ENCODE measurements at regions not wholly inside any gene's neighbourhood (a gene's known extent, or its start where the extent isn't known, plus 50 kb on each side); places are given as distances from the start of the nearest gene placed in this dataset.

- no peaks in the 10 kb centered on the region for H3K36me3 ChIP-seq (replicated peaks)
- in situ Hi-C loops (cut with HindIII; ENCODE audit: low pct_ligation_motif_present, low sequenced_read_pairs) = no loop called here
- TF ChIP-seq CTCF (IDR thresholded peaks at IDR 0.05; ENCODE audit: low read depth, low read length, missing control alignments) = no peak
- no peak for DNase-seq
- H3K4me3 ChIP-seq (ENCODE audit: low read depth, low read length) = no peak overlapping the region
- no peak overlapping the region for H3K27ac ChIP-seq
- H3K27me3 ChIP-seq (replicated peaks) = no peaks in the 10 kb centered on the region
Measured at GRCh38 chr9:26247861-26248260, 569.6 kb upstream of the TUSC1 start.

- no peak for TF ChIP-seq CTCF (IDR thresholded peaks at IDR 0.05; ENCODE audit: low read depth, low read length, missing control alignments)
- Histone ChIP-seq H3K27me3 (replicated peaks) (no peaks in the 10 kb centered on the region), H3K27ac (no peak overlapping the region), H3K36me3 (replicated peaks) (no peaks in the 10 kb centered on the region), H3K4me3 (ENCODE audit: low read depth, low read length) (no peak overlapping the region)
- in situ Hi-C loops (cut with HindIII; ENCODE audit: low pct_ligation_motif_present, low sequenced_read_pairs) = no loop called here
- DNase-seq = no peak
Measured at GRCh38 chr9:26244661-26245451, 566.6 kb upstream of the TUSC1 start.

GRCh38 chr9:26243726-26244125 lies 565.5 kb upstream of the TUSC1 start:
- TF ChIP-seq CTCF (IDR thresholded peaks at IDR 0.05; ENCODE audit: low read depth, low read length, missing control alignments) = no peak
- in situ Hi-C loops (cut with HindIII; ENCODE audit: low pct_ligation_motif_present, low sequenced_read_pairs) = no loop called here
- Histone ChIP-seq H3K27ac (peak overlapping the region; percentile 53), H3K27me3 (replicated peaks) (no peaks in the 10 kb centered on the region), H3K36me3 (replicated peaks) (no peaks in the 10 kb centered on the region), H3K4me3 (ENCODE audit: low read depth, low read length) (no peak overlapping the region)
- DNase-seq = peak; percentile 61

- in situ Hi-C loops (cut with HindIII; ENCODE audit: low pct_ligation_motif_present, low sequenced_read_pairs) = no loop called here
- TF ChIP-seq CTCF (IDR thresholded peaks at IDR 0.05; ENCODE audit: low read depth, low read length, missing control alignments) = no peak
- no peak for DNase-seq
- Histone ChIP-seq H3K27me3 (replicated peaks) (no peaks in the 10 kb centered on the region), H3K36me3 (replicated peaks) (no peaks in the 10 kb centered on the region), H3K27ac (peak overlapping the region; percentile 53), H3K4me3 (ENCODE audit: low read depth, low read length) (no peak overlapping the region)
Measured at GRCh38 chr9:26243029-26243697, 564.9 kb upstream of the TUSC1 start.

- Histone ChIP-seq H3K36me3 (replicated peaks) (no peaks in the 10 kb centered on the region), H3K27me3 (replicated peaks) (no peaks in the 10 kb centered on the region), H3K4me3 (ENCODE audit: low read depth, low read length) (no peak overlapping the region), H3K27ac (no peak overlapping the region)
- no peak for TF ChIP-seq CTCF (IDR thresholded peaks at IDR 0.05; ENCODE audit: low read depth, low read length, missing control alignments)
- DNase-seq = no peak
- in situ Hi-C loops (cut with HindIII; ENCODE audit: low pct_ligation_motif_present, low sequenced_read_pairs) = no loop called here
Measured at GRCh38 chr9:26240020-26240419, 561.8 kb upstream of the TUSC1 start.

All from brain microvascular endothelial cell (primary cell).